Endothelial cell of umbilical vein (primary cell): ENCODE measurements at regions not wholly inside any gene's neighbourhood (a gene's known extent, or its start where the extent isn't known, plus 50 kb on each side); places are given as distances from the start of the nearest gene placed in this dataset.

Experiments used
- BruUV-seq: library from RNA; stranded (reverse); fragments of 400-500 nt; replicated peaks from 2 replicates; lab custom pipeline; 2021; lab: Mats Ljungman, UMichigan
- CTCF ChIA-PET: fragments of 300-600, 350-600 bp; sonication (Branson Sonifier 250); formaldehyde crosslinking; loops from one replicate; lab custom pipeline; 2021; ENCODE audit warnings: antibody characterized with exemption, inconsistent platforms; lab: Charles Lee
- POLR2A ChIA-PET: fragments of 300-600, 350-600 bp; sonication (Branson Sonifier 250); formaldehyde crosslinking; loops from one replicate; lab custom pipeline; 2021; ENCODE audit warnings: antibody characterized with exemption, inconsistent platforms; lab: Charles Lee
- DNase-seq: peaks from one replicate; pipeline ENCODE4 v3.0.0-alpha.2; 2011; ENCODE audit warnings: low read depth, low spot score
- FAIRE-seq: peaks from 2 replicates; lab custom pipeline; 2011; peaks lifted over from hg19 to GRCh38; lab: Jason Lieb, UNC
- H2AFZ ChIP-seq: 2 replicates; pipeline ENCODE4 v1.6.0; 2012; ENCODE audit warnings: low read depth, low read length, control low read depth, inconsistent platforms
- H3K27ac ChIP-seq: 2 replicates; pipeline ENCODE4 v1.5.1; 2011; ENCODE audit warnings: low read depth, mild to moderate bottlenecking, control low read depth, low read length, moderate library complexity; ENCODE audit not compliant: insufficient read depth
- H3K27me3 ChIP-seq, 2 experiments: 2 replicates each; pipeline versions ENCODE4 v1.6.0 to v1.6.1; 2011; ENCODE audit warnings: low read length in 2 of 2, mixed read lengths in 1 of 2; ENCODE audit not compliant: control insufficient read depth in 2 of 2, insufficient read depth in 2 of 2
- H3K36me3 ChIP-seq, 2 experiments: 2 replicates in 1 of 2; 3 replicates in 1 of 2; pipeline ENCODE4 v1.5.1; 2011; ENCODE audit warnings: low read length in 2 of 2, mild to moderate bottlenecking in 1 of 2, moderate library complexity in 1 of 2; ENCODE audit not compliant: control insufficient read depth in 2 of 2, insufficient read depth in 2 of 2; ENCODE audit errors: extremely low read depth in 1 of 2
- H3K4me1 ChIP-seq: 3 replicates; pipeline ENCODE4 v1.5.1; 2011; ENCODE audit warnings: mild to moderate bottlenecking, low read length; ENCODE audit not compliant: control insufficient read depth, insufficient read depth; ENCODE audit errors: extremely low read depth
- H3K4me2 ChIP-seq: 2 replicates; pipeline ENCODE4 v1.6.1; 2011; ENCODE audit warnings: low read length, control low read depth, mixed read lengths; ENCODE audit not compliant: insufficient read depth
- H3K4me3 ChIP-seq, 3 experiments: fragments of 200-600 bp in 1 of 3; sonication (generic), shearing (Covaris generic) in 1 of 3; replicated peaks in 1 of 3; 2 replicates each; pipeline ENCODE4 v1.5.1; 2011 to 2016; ENCODE audit warnings: control low read depth in 3 of 3, low read length in 3 of 3, mild to moderate bottlenecking in 2 of 3, inconsistent platforms in 1 of 3, low read depth in 1 of 3, moderate library complexity in 1 of 3; ENCODE audit not compliant: insufficient read depth in 1 of 3
- H3K79me2 ChIP-seq: 2 replicates; pipeline ENCODE4 v1.6.0; 2012; ENCODE audit warnings: low read length, inconsistent platforms; ENCODE audit not compliant: control insufficient read depth, insufficient read depth
- H3K9ac ChIP-seq: replicated peaks from 2 replicates; pipeline ENCODE3; 2011; ENCODE audit warnings: low read length, control low read depth; ENCODE audit not compliant: insufficient read depth; ENCODE audit errors: extremely low read depth
- H3K9me1 ChIP-seq: replicated peaks from 3 replicates; pipeline ENCODE4 v1.6.0; 2011; ENCODE audit warnings: mild to moderate bottlenecking, low read length; ENCODE audit not compliant: control insufficient read depth, insufficient read depth; ENCODE audit errors: extremely low read depth
- H3K9me3 ChIP-seq: replicated peaks from 2 replicates; pipeline ENCODE4 v1.5.1; 2012; ENCODE audit warnings: low read length, inconsistent platforms; ENCODE audit not compliant: control insufficient read depth, insufficient read depth
- H4K20me1 ChIP-seq: replicated peaks from 2 replicates; pipeline ENCODE3; 2011; ENCODE audit warnings: mild to moderate bottlenecking, low read length; ENCODE audit not compliant: control insufficient read depth, insufficient read depth; ENCODE audit errors: extremely low read depth
- CTCF ChIP-seq, 2 donors: IDR thresholded peaks; 1 replicate in 1 of 2; 2 replicates in 1 of 2; pipeline ENCODE4 v1.5.1; 2011; ENCODE audit warnings: low read length in 2 of 2, mild to moderate bottlenecking in 2 of 2, moderate library complexity in 2 of 2, control low read depth in 1 of 2, inconsistent platforms in 1 of 2, low read depth in 1 of 2; ENCODE audit not compliant: insufficient read depth in 1 of 2; ENCODE audit errors: extremely low read depth in 1 of 2
- EZH2 ChIP-seq: IDR thresholded peaks from 2 replicates; pipeline ENCODE4 v1.6.1; 2012; ENCODE audit warnings: borderline replicate concordance, low read depth, mild to moderate bottlenecking, moderate library complexity, low read length, inconsistent platforms; ENCODE audit not compliant: severe bottlenecking
- FOS ChIP-seq: IDR thresholded peaks from 2 replicates; pipeline ENCODE4 v1.6.1; 2011; ENCODE audit warnings: mild to moderate bottlenecking, low read length, moderate library complexity, borderline replicate concordance; ENCODE audit not compliant: insufficient read depth
- GATA2 ChIP-seq: IDR thresholded peaks from 2 replicates; pipeline ENCODE4 v1.7.0; 2011; ENCODE audit warnings: low read depth, mild to moderate bottlenecking, moderate library complexity, mixed read lengths, low read length; ENCODE audit not compliant: insufficient read length, insufficient read depth
- JUN ChIP-seq: IDR thresholded peaks from 2 replicates; pipeline ENCODE4 v1.6.1; 2011; ENCODE audit warnings: borderline replicate concordance, low read depth; ENCODE audit not compliant: insufficient read length, insufficient read depth
- MAX ChIP-seq: IDR thresholded peaks from 2 replicates; pipeline ENCODE4 v1.6.1; 2011; ENCODE audit not compliant: insufficient read depth, insufficient read length
- MYC ChIP-seq: IDR thresholded peaks from one replicate; pipeline ENCODE4 v1.6.1; 2011; ENCODE audit warnings: mild to moderate bottlenecking, low read depth, low read length
- POLR2A ChIP-seq: IDR thresholded peaks from 2 replicates; pipeline ENCODE4 v1.6.1; 2012; ENCODE audit warnings: low read depth, mild to moderate bottlenecking, control low read depth, low read length
- POLR2AphosphoS5 ChIP-seq: IDR thresholded peaks from 2 replicates; pipeline ENCODE4 v1.6.1; 2012; ENCODE audit warnings: low read depth, mild to moderate bottlenecking, control low read depth, low read length, moderate library complexity; ENCODE audit not compliant: insufficient read depth
- dilution Hi-C: fragments of 300-500 bp; cut with MboI; formaldehyde crosslinking; loops from one replicate; pipeline ENCODE4 v1.15.0; 2019; ENCODE audit warnings: low sequenced_read_pairs; ENCODE audit not compliant: extremely low pct_ligation_motif_present
- intact Hi-C: fragments of 100-400 bp; cut with micrococcal nuclease; formaldehyde crosslinking; loops from one replicate; pipeline ENCODE4 v1.10.0; 2022

DNA sequence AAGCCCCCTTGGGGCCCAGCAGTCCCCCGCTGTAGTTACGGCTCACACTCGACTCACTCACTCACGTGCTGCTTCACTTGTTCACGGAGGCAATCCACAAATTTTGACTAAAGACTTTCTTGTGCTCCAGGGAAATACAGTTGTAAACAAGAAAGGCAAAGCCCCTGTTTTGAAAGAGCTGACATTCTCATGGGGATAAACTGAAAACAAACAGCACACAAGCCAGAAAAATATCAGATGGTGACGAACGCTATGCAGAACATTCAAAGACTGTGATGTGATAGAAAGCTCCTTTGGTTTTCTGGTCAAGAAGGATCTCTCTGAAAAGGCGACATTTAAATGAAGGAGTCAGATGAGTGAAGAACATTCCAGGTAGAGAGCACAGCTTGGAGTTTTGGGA, 385.3 kb upstream of the SMIM21 start:
- ChIA-PET CTCF (no interaction called here), POLR2A (no interaction called here)
- H3K9me1 ChIP-seq, result no peaks in the 10 kb centered on the region
- BruUV-seq, result no TSS peak
- no peaks in the 10 kb centered on the region for H3K4me1 ChIP-seq
- H2AFZ ChIP-seq, result no peak overlapping the region
- intact Hi-C loops, result no loop called here
- H3K79me2 ChIP-seq, result no peaks in the 10 kb centered on the region
- no peak for FAIRE-seq
- H3K27me3 ChIP-seq, result no peaks in the 10 kb centered on the region
- H3K36me3 ChIP-seq, result no peaks in the 10 kb centered on the region
- TF ChIP-seq GATA2, result no peak
- no peak for TF ChIP-seq CTCF (IDR thresholded peaks at IDR 0.05; ENCODE audit: extremely low read depth in 1 of 2, insufficient read depth in 1 of 2, low read depth in 1 of 2, low read length in 2 of 2)
- no peak for TF ChIP-seq EZH2
- no peak for TF ChIP-seq JUN
- no peak for TF ChIP-seq POLR2AphosphoS5
- no peak for TF ChIP-seq POLR2A
- no peak for TF ChIP-seq MYC
- TF ChIP-seq MAX, result no peak
- TF ChIP-seq FOS, result no peak
- H3K9me3 ChIP-seq, result peaks cover 6% of the 10 kb centered on the region
- dilution Hi-C loops, result no loop called here
- no peak overlapping the region for H3K27ac ChIP-seq
- no peak overlapping the region for H3K4me3 ChIP-seq
- H3K4me2 ChIP-seq, result no peak overlapping the region
- DNase-seq, result no peak
- H3K9ac ChIP-seq, result no peak overlapping the region
- H4K20me1 ChIP-seq, result no peaks in the 10 kb centered on the region
